ENCODE measurements at regions not wholly inside any gene's neighbourhood (a gene's known extent, or its start where the extent isn't known, plus 50 kb on each side); places are given as distances from the start of the nearest gene placed in this dataset.

DNA sequence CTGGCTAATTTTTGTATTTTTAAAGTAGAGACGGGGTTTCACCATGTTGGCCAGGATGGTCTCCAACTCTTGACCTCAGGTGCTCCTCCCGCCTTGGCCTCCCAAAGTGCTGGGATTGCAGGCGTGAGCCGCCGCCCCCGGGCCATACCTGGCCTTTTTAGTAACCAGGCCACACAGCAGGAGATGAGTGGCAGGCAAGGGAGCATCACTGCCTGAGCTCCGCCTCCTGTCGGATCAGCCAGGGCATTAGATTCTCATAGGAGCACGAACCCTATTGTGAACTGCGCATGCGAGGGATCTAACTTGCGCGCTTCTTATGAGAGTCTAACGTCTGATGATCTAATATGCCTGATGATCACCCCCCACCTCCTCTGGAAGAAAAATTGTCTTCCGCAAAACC is 308.7 kb upstream of the PRMT6 start:
- TF ChIP-seq POLR2AphosphoS5 (IDR thresholded peaks at IDR 0.05; ENCODE audit: low read depth, low read length) (no peak), TAF1 (IDR thresholded peaks at IDR 0.05; ENCODE audit: borderline replicate concordance, low read depth, low read length) (no peak)
